Brain microvascular endothelial cell (primary cell): ENCODE measurements at regions not wholly inside any gene's neighbourhood (a gene's known extent, or its start where the extent isn't known, plus 50 kb on each side); places are given as distances from the start of the nearest gene placed in this dataset.
A peak's percentile ranks its signal among the peaks of the same experiment; 100 is the strongest.

Source experiments
- DNase-seq: peaks from one replicate; pipeline ENCODE4 v3.0.0-alpha.2; 2020
- H3K27ac ChIP-seq: fragments of 250-450 bp; sonication (Bioruptor Pico); 2 replicates; pipeline ENCODE4 v1.5.1; 2020; ENCODE audit warnings: mild to moderate bottlenecking, moderate library complexity
- H3K27me3 ChIP-seq: fragments of 250-450 bp; sonication (Bioruptor Pico); replicated peaks from 2 replicates; pipeline ENCODE4 v1.5.1; 2020; ENCODE audit warnings: mild to moderate bottlenecking
- H3K36me3 ChIP-seq: fragments of 250-450 bp; sonication (Bioruptor Pico); replicated peaks from 2 replicates; pipeline ENCODE4 v1.5.1; 2020; ENCODE audit warnings: mild to moderate bottlenecking
- H3K4me3 ChIP-seq: 2 replicates; pipeline ENCODE4 v1.5.1; 2011; ENCODE audit warnings: low read depth, mild to moderate bottlenecking, control low read depth, low read length, moderate library complexity
- CTCF ChIP-seq: IDR thresholded peaks from 2 replicates; pipeline ENCODE4 v1.5.1; 2011; ENCODE audit warnings: low read depth, mild to moderate bottlenecking, moderate library complexity, low read length, control low read depth, inconsistent platforms; ENCODE audit errors: missing control alignments
- in situ Hi-C: cut with HindIII; loops from 2 replicates; pipeline ENCODE4 v1.10.0; 2017; ENCODE audit warnings: low sequenced_read_pairs, low pct_ligation_motif_present

- TF ChIP-seq CTCF, result no peak
- Histone ChIP-seq H3K4me3 (no peak overlapping the region), H3K27ac (no peak overlapping the region), H3K27me3 (no peaks in the 10 kb centered on the region), H3K36me3 (no peaks in the 10 kb centered on the region)
- no peak for DNase-seq
- in situ Hi-C loops, result no loop called here
Observed at GRCh38 chr6:4299476-4299875, 164.1 kb upstream of the ECI2 start.

GRCh38 chr6:4297348-4297747 lies 162.0 kb upstream of the ECI2 start:
- DNase-seq, result no peak
- in situ Hi-C loops, result no loop called here
- Histone ChIP-seq H3K27ac (no peak overlapping the region), H3K27me3 (no peaks in the 10 kb centered on the region), H3K4me3 (no peak overlapping the region), H3K36me3 (no peaks in the 10 kb centered on the region)
- TF ChIP-seq CTCF, result no peak

GRCh38 chr6:4296552-4296951 lies 161.2 kb upstream of the ECI2 start:
- Histone ChIP-seq H3K27ac (no peak overlapping the region), H3K27me3 (no peaks in the 10 kb centered on the region), H3K4me3 (no peak overlapping the region), H3K36me3 (no peaks in the 10 kb centered on the region)
- TF ChIP-seq CTCF, result no peak
- in situ Hi-C loops, result no loop called here
- DNase-seq, result no peak

GRCh38 chr6:4295783-4296155 lies 160.4 kb upstream of the ECI2 start:
- Histone ChIP-seq H3K36me3 (no peaks in the 10 kb centered on the region), H3K4me3 (no peak overlapping the region), H3K27me3 (no peaks in the 10 kb centered on the region), H3K27ac (no peak overlapping the region)
- no peak for TF ChIP-seq CTCF
- DNase-seq, result no peak
- in situ Hi-C loops, result no loop called here

- TF ChIP-seq CTCF, result no peak
- no peaks in the 10 kb centered on the region for H3K36me3 ChIP-seq
- H3K4me3 ChIP-seq, result no peak overlapping the region
- no peak for DNase-seq
- no peaks in the 10 kb centered on the region for H3K27me3 ChIP-seq
- in situ Hi-C loops, result no loop called here
- H3K27ac ChIP-seq, result no peak overlapping the region
Observed at GRCh38 chr6:4295058-4295782, 159.8 kb upstream of the ECI2 start.

GRCh38 chr6:4294636-4295035 lies 159.3 kb upstream of the ECI2 start:
- H3K36me3 ChIP-seq, result no peaks in the 10 kb centered on the region

More at GRCh38 chr6:4294636-4295035, 159.3 kb upstream of the ECI2 start:
- no peak overlapping the region for H3K27ac ChIP-seq
- H3K4me3 ChIP-seq, result no peak overlapping the region
- TF ChIP-seq CTCF, result peak; percentile 2
- H3K27me3 ChIP-seq, result no peaks in the 10 kb centered on the region
- in situ Hi-C loops, result no loop called here
- no peak for DNase-seq
